Retinal pigment epithelial cell (primary cell): ENCODE measurements at regions not wholly inside any gene's neighbourhood (a gene's known extent, or its start where the extent isn't known, plus 50 kb on each side); places are given as distances from the start of the nearest gene placed in this dataset.

Experiments used
- DNase-seq: peaks from one replicate; pipeline ENCODE4 v3.0.0-alpha.2; 2010; ENCODE audit warnings: low read depth
- H3K4me3 ChIP-seq: 2 replicates; pipeline ENCODE4 v1.5.1; 2011; ENCODE audit warnings: mild to moderate bottlenecking, low read length, control low read depth, moderate library complexity
- CTCF ChIP-seq: conservative IDR thresholded peaks from 2 replicates; pipeline ENCODE4 v1.5.1; 2011; ENCODE audit warnings: low read depth, low read length, control low read depth, inconsistent platforms

- TF ChIP-seq CTCF, result no peak
- H3K4me3 ChIP-seq, result no peak overlapping the region
- DNase-seq, result no peak
Observed at GRCh38 chr9:744046-744712, 97.3 kb upstream of the DMRT1 start.

DNA sequence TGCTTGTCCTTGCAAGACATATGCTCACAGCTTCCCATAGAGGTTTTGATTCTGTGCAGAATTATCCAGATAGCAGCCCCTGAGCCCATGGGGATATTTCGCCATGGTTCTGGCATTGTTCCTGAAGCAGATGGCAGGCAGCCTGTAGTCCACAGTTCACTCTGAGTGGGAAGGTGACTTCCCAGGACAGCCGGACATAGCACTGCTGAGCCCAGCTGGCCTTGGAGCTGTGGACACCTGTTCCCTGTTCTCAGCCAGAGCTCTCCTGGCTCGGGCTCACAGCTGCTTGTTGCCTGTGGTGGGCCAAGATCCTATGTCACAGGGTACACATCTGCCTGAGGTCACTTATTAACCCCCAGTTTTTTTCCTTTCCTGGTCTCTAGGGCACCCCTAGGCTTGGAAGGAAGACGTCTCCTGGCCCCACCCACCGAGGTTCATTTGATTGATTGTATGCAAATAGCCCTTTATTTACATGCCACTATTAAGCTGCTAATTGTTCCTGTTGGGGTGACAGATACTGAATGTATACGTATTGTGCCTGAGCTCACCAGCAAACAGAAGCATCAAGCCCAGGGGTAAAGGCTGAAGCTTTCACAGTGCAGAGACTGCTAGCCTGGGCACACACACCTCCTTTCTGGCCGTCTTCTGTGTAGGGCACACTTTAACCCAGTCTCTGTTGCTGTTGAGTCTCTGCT is 96.6 kb upstream of the DMRT1 start:
- DNase-seq, result no peak
- no peak for TF ChIP-seq CTCF
- no peak overlapping the region for H3K4me3 ChIP-seq

DNA sequence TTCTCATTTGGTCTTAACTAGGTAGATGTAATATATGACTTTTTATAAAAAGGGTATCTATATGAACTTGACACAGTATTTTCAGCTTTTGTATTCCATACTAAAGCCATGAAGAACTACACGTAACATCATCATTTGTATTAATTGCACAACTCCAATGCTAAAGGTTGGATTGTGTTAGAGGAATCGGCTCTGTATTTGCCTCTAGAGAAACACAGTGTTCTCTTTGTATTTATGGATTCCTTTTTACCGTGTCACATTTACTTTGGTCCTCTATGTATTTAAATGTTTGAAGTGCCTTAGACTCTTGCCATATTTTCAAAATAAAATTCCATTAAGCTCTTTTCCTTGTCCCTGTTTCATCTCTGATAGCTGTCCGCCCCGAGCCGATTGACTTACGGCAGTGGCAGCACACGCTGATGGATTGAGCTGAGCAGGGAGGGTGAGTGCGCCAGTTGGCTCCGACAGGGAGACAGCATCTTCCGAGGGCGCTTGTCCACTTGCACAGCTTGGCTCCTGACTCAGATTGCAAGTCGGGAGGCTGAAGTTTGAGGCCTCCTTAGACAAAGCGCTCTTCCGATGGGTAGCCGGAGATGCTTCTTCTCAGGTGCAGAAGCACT is 95.6 kb upstream of the DMRT1 start:
- TF ChIP-seq CTCF, result no peak
- DNase-seq, result no peak
- H3K4me3 ChIP-seq, result no peak overlapping the region

DNA sequence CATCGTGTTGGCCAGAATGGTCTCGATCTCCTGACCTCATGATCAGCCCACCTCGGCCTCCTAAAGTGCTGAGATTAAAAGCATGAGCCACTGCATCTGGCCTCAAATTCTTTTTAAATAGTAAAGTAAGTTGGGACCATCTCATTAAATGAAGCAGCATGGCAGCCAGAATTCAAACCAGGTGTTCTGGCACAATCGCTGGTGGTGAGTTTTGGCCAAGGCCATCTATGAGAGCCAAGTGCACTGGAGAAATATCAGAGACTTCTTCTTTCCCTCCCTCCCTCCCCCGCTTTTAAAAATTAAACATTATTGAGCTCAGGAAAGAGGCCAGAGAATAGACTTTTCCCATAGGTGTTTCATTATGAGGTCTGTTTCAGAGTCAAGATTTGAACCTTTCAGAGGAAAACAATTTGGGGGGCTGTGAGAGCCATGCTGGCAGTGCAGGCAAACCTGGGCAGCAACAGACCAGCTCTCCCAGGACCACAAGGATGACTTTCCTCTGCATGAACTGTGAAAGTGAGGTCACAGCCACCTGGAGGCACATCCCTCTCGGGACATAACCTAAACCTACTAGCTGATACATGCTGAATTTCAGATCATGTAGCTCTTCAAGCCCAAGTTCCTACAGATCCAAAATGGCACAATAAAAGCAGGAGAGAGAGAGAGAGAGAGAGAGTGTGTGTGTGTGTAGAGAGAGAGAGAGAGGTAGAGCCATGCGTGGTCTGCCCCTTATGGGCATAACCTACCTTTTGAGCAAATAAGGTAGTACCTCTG is 94.6 kb upstream of the DMRT1 start:
- DNase-seq, result no peak
- no peak overlapping the region for H3K4me3 ChIP-seq
- TF ChIP-seq CTCF, result no peak

DNA sequence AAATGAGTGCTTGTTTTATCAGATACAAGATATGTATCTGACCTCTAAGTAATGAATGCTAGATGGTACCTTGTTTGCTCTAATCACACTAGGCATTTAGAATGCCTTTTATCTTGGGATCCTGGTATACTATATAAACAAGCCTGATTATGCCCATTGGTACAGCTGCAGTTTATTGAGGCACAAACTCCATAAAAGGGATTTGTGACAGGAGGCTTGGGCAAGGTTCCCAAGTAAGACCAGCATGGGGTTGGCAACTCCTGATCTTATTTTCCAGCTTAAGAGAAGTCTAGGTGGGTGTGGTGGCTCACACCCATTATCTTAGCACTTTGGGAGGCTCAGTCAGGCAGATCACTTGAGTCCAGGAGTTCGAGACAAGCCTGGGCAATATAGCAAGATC is 93.9 kb upstream of the DMRT1 start:
- DNase-seq, result no peak
- no peak overlapping the region for H3K4me3 ChIP-seq
- no peak for TF ChIP-seq CTCF

DNA sequence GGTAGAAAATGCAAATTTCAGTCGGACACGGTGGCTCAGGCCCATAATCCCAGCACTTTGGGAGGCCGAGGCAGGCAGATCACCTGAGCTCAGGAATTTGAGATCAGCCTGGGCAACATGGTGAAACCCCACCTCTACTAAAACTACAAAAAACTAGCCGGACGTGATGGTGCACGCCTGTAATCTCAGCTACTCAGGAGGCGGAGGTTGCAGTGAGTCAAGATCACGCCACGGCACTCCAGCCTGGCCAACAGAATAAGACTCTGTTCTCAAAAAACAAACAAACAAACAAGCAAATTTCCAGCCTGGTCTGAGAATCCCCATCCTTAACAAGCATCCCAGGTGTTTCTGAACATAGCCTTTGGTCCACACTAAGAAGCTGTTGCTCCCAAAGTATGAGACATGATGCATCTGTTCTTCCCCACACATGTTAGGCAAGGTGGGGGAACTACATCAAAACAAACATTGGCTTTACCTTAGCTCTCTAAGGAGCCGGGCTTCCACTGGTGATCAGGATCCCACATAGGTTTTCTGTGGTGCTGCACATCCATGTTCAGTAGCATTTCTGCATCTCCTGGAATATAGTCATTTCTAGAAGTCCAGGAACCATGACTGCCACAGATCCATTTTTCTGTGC is 92.5 kb upstream of the DMRT1 start:
- no peak for TF ChIP-seq CTCF
- no peak for DNase-seq
- no peak overlapping the region for H3K4me3 ChIP-seq
